ENCODE measurements at regions not wholly inside any gene's neighbourhood (a gene's known extent, or its start where the extent isn't known, plus 50 kb on each side); places are given as distances from the start of the nearest gene placed in this dataset.
A peak's percentile ranks its signal among the peaks of the same experiment; 100 is the strongest.

GRCh38 chr5:179497636-179498340 is 52.6 kb upstream of the RUFY1 start:
- DNase-seq (ENCODE audit: insufficient read length, low spot score) = no peak
- TF ChIP-seq CTCF (IDR thresholded peaks at IDR 0.05; ENCODE audit: insufficient read depth, missing control alignments) = no peak
- FAIRE-seq = no peak

GRCh38 chr5:179495906-179496455 is 54.4 kb upstream of the RUFY1 start:
- TF ChIP-seq CTCF (IDR thresholded peaks at IDR 0.05; ENCODE audit: insufficient read depth, missing control alignments) = peak; percentile 35
- FAIRE-seq (no peak), DNase-seq (ENCODE audit: insufficient read length, low spot score) (peak; percentile 47)

- FAIRE-seq = no peak
- DNase-seq (ENCODE audit: insufficient read length, low spot score) = no peak
- no peak for TF ChIP-seq CTCF (IDR thresholded peaks at IDR 0.05; ENCODE audit: insufficient read depth, missing control alignments)
These were observed 55.4 kb upstream of the RUFY1 start for GRCh38 chr5:179494774-179495526.

GRCh38 chr5:179488975-179489374 is 61.4 kb upstream of the RUFY1 start:
- FAIRE-seq (no peak), DNase-seq (ENCODE audit: insufficient read length, low spot score) (no peak)
- no peak for TF ChIP-seq CTCF (IDR thresholded peaks at IDR 0.05; ENCODE audit: insufficient read depth, missing control alignments)

GRCh38 chr5:179488491-179488890 is 61.9 kb upstream of the RUFY1 start:
- no peak for TF ChIP-seq CTCF (IDR thresholded peaks at IDR 0.05; ENCODE audit: insufficient read depth, missing control alignments)
- DNase-seq (ENCODE audit: insufficient read length, low spot score) (no peak), FAIRE-seq (no peak)

- DNase-seq (ENCODE audit: insufficient read length, low spot score) = no peak
- no peak for FAIRE-seq
- TF ChIP-seq CTCF (IDR thresholded peaks at IDR 0.05; ENCODE audit: insufficient read depth, missing control alignments) = no peak
These were observed 63.2 kb upstream of the RUFY1 start for GRCh38 chr5:179487145-179487544.

Measured in D721Med (cell line).